HEK293 (cell line): ENCODE measurements at regions not wholly inside any gene's neighbourhood (a gene's known extent, or its start where the extent isn't known, plus 50 kb on each side); places are given as distances from the start of the nearest gene placed in this dataset.

ENCODE experiments used
- CTCF ChIA-PET: fragments of 350-600 bp; formaldehyde crosslinking; extraction: SDS; loops from one replicate; lab custom pipeline; 2021; ENCODE audit warnings: antibody characterized with exemption; lab: Yijun Ruan, JAX
- POLR2A ChIA-PET: fragments of 300-600 bp; formaldehyde crosslinking; extraction: SDS; loops from one replicate; lab custom pipeline; 2020; ENCODE audit warnings: antibody characterized with exemption, inconsistent platforms; lab: Yijun Ruan, JAX
- H3K27ac ChIP-seq: fragments of 200-500 bp; sonication (Bioruptor generic); 2 replicates; pipeline ENCODE4 v1.5.1; 2014; ENCODE audit warnings: low read depth, low read length, control low read depth, inconsistent platforms; ENCODE audit errors: extremely low read depth
- H3K36me3 ChIP-seq, 2 experiments: fragments of 200-500 bp in 1 of 2; sonication (Bioruptor generic) in 1 of 2; 1 replicate in 1 of 2; 2 replicates in 1 of 2; pipeline ENCODE4 v1.5.1; 2014 to 2017; ENCODE audit warnings: inconsistent platforms in 2 of 2, low read length in 2 of 2; ENCODE audit not compliant: control insufficient read depth in 2 of 2, insufficient read depth in 1 of 2
- H3K4me1 ChIP-seq: fragments of 200-500 bp; sonication (Bioruptor generic); 2 replicates; pipeline ENCODE4 v1.5.1; 2014; ENCODE audit warnings: mild to moderate bottlenecking, low read length, inconsistent platforms; ENCODE audit not compliant: control insufficient read depth, insufficient read depth
- H3K4me3 ChIP-seq: 2 replicates; pipeline ENCODE4 v1.5.1; 2011; ENCODE audit warnings: low read depth, mild to moderate bottlenecking, control low read depth, low read length, moderate library complexity
- H3K9me3 ChIP-seq: fragments of 200-500 bp; sonication (Bioruptor generic); 2 replicates; pipeline ENCODE4 v1.5.1; 2014; ENCODE audit warnings: low read depth, low read length, inconsistent platforms; ENCODE audit not compliant: control insufficient read depth, insufficient read depth
- EGR2 ChIP-seq: fragments of 450-650 bp; formaldehyde crosslinking; IDR thresholded peaks from 2 replicates; pipeline ENCODE4 v1.5.1; 2016; ENCODE audit warnings: low read depth, missing biosample characterization, missing genetic modification characterization
- HOXC10 ChIP-seq: sonication (generic); formaldehyde crosslinking; IDR thresholded peaks from 2 replicates; pipeline ENCODE4 v1.8.1; 2023; ENCODE audit warnings: mild to moderate bottlenecking, missing genetic modification reagents
- HOXD13 ChIP-seq: sonication (generic); formaldehyde crosslinking; IDR thresholded peaks from 2 replicates; pipeline ENCODE4 v1.8.0; 2022; ENCODE audit warnings: missing genetic modification reagents, borderline replicate concordance
- KLF10 ChIP-seq: fragments of 450-650 bp; IDR thresholded peaks from 2 replicates; pipeline ENCODE4 v1.5.1; 2018; ENCODE audit warnings: missing biosample characterization, mild to moderate bottlenecking, missing genetic modification characterization
- REST ChIP-seq: fragments of 450-650 bp; formaldehyde crosslinking; IDR thresholded peaks from 2 replicates; pipeline ENCODE4 v1.5.1; 2016; ENCODE audit warnings: missing biosample characterization, missing genetic modification characterization
- ZFP41 ChIP-seq: fragments of 450-650 bp; formaldehyde crosslinking; IDR thresholded peaks from 2 replicates; pipeline ENCODE4 v1.5.1; 2016; ENCODE audit warnings: missing biosample characterization, missing genetic modification characterization, borderline replicate concordance
- ZNF133 ChIP-seq: fragments of 450-650 bp; formaldehyde crosslinking; IDR thresholded peaks from 2 replicates; pipeline ENCODE4 v1.5.1; 2016; ENCODE audit warnings: missing biosample characterization, missing genetic modification characterization
- ZNF155 ChIP-seq: fragments of 450-650 bp; formaldehyde crosslinking; IDR thresholded peaks from 2 replicates; pipeline ENCODE4 v1.5.1; 2016; ENCODE audit warnings: missing biosample characterization, missing genetic modification characterization
- ZNF19 ChIP-seq: fragments of 450-650 bp; formaldehyde crosslinking; IDR thresholded peaks from 2 replicates; pipeline ENCODE4; 2016; ENCODE audit warnings: missing biosample characterization, missing genetic modification characterization, low read depth
- ZNF2 ChIP-seq: fragments of 450-650 bp; formaldehyde crosslinking; IDR thresholded peaks from 2 replicates; pipeline ENCODE4 v1.5.1; 2016; ENCODE audit warnings: missing biosample characterization, missing genetic modification characterization
- ZNF248 ChIP-seq: fragments of 450-650 bp; formaldehyde crosslinking; IDR thresholded peaks from 2 replicates; pipeline ENCODE4 v1.5.1; 2017; ENCODE audit warnings: missing biosample characterization, missing genetic modification characterization
- ZNF513 ChIP-seq: fragments of 450-650 bp; IDR thresholded peaks from 2 replicates; pipeline ENCODE4 v1.5.1; 2018; ENCODE audit warnings: missing biosample characterization, missing genetic modification characterization
- ZNF548 ChIP-seq: fragments of 450-650 bp; formaldehyde crosslinking; IDR thresholded peaks from 2 replicates; pipeline ENCODE4 v1.5.1; 2016; ENCODE audit warnings: missing biosample characterization, missing genetic modification characterization
- ZNF561 ChIP-seq: fragments of 450-650 bp; IDR thresholded peaks from 2 replicates; pipeline ENCODE4 v1.5.1; 2018; ENCODE audit warnings: missing biosample characterization, missing genetic modification characterization, borderline replicate concordance
- ZNF623 ChIP-seq: fragments of 450-650 bp; formaldehyde crosslinking; IDR thresholded peaks from 2 replicates; pipeline ENCODE4 v1.5.1; 2016; ENCODE audit warnings: missing biosample characterization, missing genetic modification characterization
- ZNF626 ChIP-seq: fragments of 450-650 bp; sonication (Bioruptor Pico); formaldehyde crosslinking; IDR thresholded peaks from 2 replicates; pipeline ENCODE4 v1.5.1; 2018; ENCODE audit warnings: missing biosample characterization, missing genetic modification characterization, inconsistent platforms
- ZNF747 ChIP-seq: fragments of 450-650 bp; formaldehyde crosslinking; IDR thresholded peaks from 2 replicates; pipeline ENCODE4 v1.5.1; 2016; ENCODE audit warnings: missing biosample characterization, missing genetic modification characterization
- ZNF776 ChIP-seq: fragments of 450-650 bp; formaldehyde crosslinking; IDR thresholded peaks from 2 replicates; pipeline ENCODE4 v1.5.0; 2017; ENCODE audit warnings: missing biosample characterization, missing genetic modification characterization, borderline replicate concordance
- ZNF792 ChIP-seq: fragments of 450-650 bp; formaldehyde crosslinking; IDR thresholded peaks from 2 replicates; pipeline ENCODE4 v1.5.1; 2016; ENCODE audit warnings: missing biosample characterization, missing genetic modification characterization
- TF ChIP-seq, protein P1 (sequence below): fragments of 450-650 bp; formaldehyde crosslinking; IDR thresholded peaks from 2 replicates; pipeline ENCODE4 v1.5.1; 2017; ENCODE audit warnings: missing biosample characterization, missing genetic modification characterization
- TF ChIP-seq, protein P2 (sequence below): fragments of 450-650 bp; formaldehyde crosslinking; IDR thresholded peaks from 2 replicates; pipeline ENCODE4 v1.5.1; 2016; ENCODE audit warnings: missing biosample characterization, missing genetic modification characterization

GRCh38 chr16:62755938-62756337 lies 719.7 kb upstream of the CDH8 start:
- ChIA-PET CTCF (no interaction called here), POLR2A (no interaction called here)
- Histone ChIP-seq H3K36me3 (no peaks in the 10 kb centered on the region), H3K27ac (no peak overlapping the region), H3K4me3 (no peak overlapping the region), H3K9me3 (no peaks in the 10 kb centered on the region), H3K4me1 (no peaks in the 10 kb centered on the region)
- TF ChIP-seq ZNF155 (tag by site-specific recombination) (no peak), ZNF248 (no peak), REST (tag by site-specific recombination) (no peak), ZNF548 (tag by site-specific recombination) (no peak), HOXD13 (no peak), ZNF561 (tag by site-specific recombination) (no peak), ZNF776 (tag by site-specific recombination) (no peak), ZNF747 (tag by site-specific recombination) (no peak), EGR2 (no peak), ZNF133 (no peak), ZNF626 (tag by site-specific recombination) (no peak), ZNF623 (tag by site-specific recombination) (no peak), ZNF792 (tag by site-specific recombination) (no peak), ZNF513 (tag by site-specific recombination) (no peak), ZNF2 (no peak)
- TF ChIP-seq, protein P1, sequence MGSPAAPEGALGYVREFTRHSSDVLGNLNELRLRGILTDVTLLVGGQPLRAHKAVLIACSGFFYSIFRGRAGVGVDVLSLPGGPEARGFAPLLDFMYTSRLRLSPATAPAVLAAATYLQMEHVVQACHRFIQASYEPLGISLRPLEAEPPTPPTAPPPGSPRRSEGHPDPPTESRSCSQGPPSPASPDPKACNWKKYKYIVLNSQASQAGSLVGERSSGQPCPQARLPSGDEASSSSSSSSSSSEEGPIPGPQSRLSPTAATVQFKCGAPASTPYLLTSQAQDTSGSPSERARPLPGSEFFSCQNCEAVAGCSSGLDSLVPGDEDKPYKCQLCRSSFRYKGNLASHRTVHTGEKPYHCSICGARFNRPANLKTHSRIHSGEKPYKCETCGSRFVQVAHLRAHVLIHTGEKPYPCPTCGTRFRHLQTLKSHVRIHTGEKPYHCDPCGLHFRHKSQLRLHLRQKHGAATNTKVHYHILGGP (tag by site-specific recombination): no peak

DNA sequence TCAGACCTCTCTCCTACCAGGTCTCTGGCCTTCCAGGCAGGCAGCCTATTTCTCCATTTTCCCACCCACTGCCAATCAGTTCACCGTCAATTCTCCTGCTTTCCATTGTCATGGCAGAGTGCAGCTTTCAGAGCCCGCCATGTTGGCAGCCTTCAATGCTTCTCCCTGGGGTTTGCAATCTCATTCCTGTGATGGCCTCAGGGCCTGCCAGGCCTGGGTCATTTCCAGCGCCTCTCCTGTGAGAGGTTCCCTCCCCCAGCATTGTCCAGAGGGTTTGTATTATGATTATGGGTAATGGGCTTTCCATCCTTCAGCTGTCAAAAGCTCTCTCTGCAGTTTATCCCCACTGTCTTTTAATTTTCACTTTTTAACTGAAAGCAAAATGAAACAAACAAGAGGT lies 716.6 kb upstream of the CDH8 start:
- Histone ChIP-seq H3K4me1 (no peaks in the 10 kb centered on the region), H3K27ac (no peak overlapping the region), H3K4me3 (no peak overlapping the region), H3K36me3 (no peaks in the 10 kb centered on the region), H3K9me3 (no peaks in the 10 kb centered on the region)
- no peak for TF ChIP-seq KLF10 (tag by site-specific recombination)
- TF ChIP-seq HOXC10 (CRISPR knock-in tag): no peak
- TF ChIP-seq ZNF19 (tag by site-specific recombination): no peak
- TF ChIP-seq, protein P2, sequence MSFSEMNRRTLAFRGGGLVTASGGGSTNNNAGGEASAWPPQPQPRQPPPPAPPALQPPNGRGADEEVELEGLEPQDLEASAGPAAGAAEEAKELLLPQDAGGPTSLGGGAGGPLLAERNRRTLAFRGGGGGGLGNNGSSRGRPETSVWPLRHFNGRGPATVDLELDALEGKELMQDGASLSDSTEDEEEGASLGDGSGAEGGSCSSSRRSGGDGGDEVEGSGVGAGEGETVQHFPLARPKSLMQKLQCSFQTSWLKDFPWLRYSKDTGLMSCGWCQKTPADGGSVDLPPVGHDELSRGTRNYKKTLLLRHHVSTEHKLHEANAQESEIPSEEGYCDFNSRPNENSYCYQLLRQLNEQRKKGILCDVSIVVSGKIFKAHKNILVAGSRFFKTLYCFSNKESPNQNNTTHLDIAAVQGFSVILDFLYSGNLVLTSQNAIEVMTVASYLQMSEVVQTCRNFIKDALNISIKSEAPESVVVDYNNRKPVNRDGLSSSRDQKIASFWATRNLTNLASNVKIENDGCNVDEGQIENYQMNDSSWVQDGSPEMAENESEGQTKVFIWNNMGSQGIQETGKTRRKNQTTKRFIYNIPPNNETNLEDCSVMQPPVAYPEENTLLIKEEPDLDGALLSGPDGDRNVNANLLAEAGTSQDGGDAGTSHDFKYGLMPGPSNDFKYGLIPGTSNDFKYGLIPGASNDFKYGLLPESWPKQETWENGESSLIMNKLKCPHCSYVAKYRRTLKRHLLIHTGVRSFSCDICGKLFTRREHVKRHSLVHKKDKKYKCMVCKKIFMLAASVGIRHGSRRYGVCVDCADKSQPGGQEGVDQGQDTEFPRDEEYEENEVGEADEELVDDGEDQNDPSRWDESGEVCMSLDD: no peak
- TF ChIP-seq HOXD13: no peak
- no peak for TF ChIP-seq ZFP41 (tag by site-specific recombination)
- ChIA-PET POLR2A (no interaction called here), CTCF (interaction anchor here (0.7 kb wide), 1 partner anchor 310 kb away, joined by 3 read pairs; no protein-coding TSS in a partner anchor)
